ENCODE measurements at regions not wholly inside any gene's neighbourhood (a gene's known extent, or its start where the extent isn't known, plus 50 kb on each side); places are given as distances from the start of the nearest gene placed in this dataset.

DNA sequence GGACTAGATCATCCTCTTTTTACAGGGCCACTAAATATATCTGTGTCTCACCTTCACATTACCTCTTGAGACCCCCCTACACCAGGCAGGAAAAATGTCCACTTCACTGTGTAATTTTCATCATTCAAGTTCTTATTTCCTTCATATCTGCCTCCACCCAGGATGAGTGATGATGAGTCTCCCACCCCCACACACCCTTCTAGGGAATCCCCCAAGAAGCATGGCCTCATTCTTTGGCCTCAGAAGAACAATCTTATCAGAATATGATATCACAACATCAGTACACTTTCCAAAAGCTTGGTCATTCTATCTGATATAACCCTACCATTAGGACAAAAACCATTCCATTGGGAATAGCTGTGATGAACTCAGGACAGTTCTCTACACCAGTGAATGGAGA lies 170.3 kb upstream of the DUSP10 start:
- no peak for TF ChIP-seq SUZ12 (IDR thresholded peaks at IDR 0.05)
- TF ChIP-seq HDGF (IDR thresholded peaks at IDR 0.05; ENCODE audit: borderline replicate concordance) = no peak
